GM15510 (cell line): ENCODE measurements at regions not wholly inside any gene's neighbourhood (a gene's known extent, or its start where the extent isn't known, plus 50 kb on each side); places are given as distances from the start of the nearest gene placed in this dataset.

Experiments used
- POLR2A ChIP-seq: IDR thresholded peaks from 3 replicates; pipeline ENCODE4 v1.6.1; 2011; ENCODE audit warnings: borderline replicate concordance; ENCODE audit not compliant: insufficient read length; ENCODE audit errors: extremely low read depth

GRCh38 chr7:155212301-155213015, 85.2 kb upstream of the INSIG1 start:
- TF ChIP-seq POLR2A: no peak

- TF ChIP-seq POLR2A: no peak
Measured at GRCh38 chr7:155213385-155213784, 84.3 kb upstream of the INSIG1 start.

GRCh38 chr7:155213955-155214740, 83.5 kb upstream of the INSIG1 start:
- TF ChIP-seq POLR2A: no peak

GRCh38 chr7:155215576-155216325, 81.9 kb upstream of the INSIG1 start:
- TF ChIP-seq POLR2A: no peak

GRCh38 chr7:155216475-155217272, 81.0 kb upstream of the INSIG1 start:
- no peak for TF ChIP-seq POLR2A

GRCh38 chr7:155217634-155218033, 80.0 kb upstream of the INSIG1 start:
- no peak for TF ChIP-seq POLR2A

GRCh38 chr7:155218276-155219153, 79.2 kb upstream of the INSIG1 start:
- no peak for TF ChIP-seq POLR2A

- TF ChIP-seq POLR2A: no peak
Measured at GRCh38 chr7:155219154-155219531, 78.5 kb upstream of the INSIG1 start.

- no peak for TF ChIP-seq POLR2A
Measured at GRCh38 chr7:155219947-155220769, 77.5 kb upstream of the INSIG1 start.

- TF ChIP-seq POLR2A: no peak
Measured at GRCh38 chr7:155220903-155221302, 76.8 kb upstream of the INSIG1 start.

GRCh38 chr7:155221547-155221946, 76.1 kb upstream of the INSIG1 start:
- no peak for TF ChIP-seq POLR2A

GRCh38 chr7:155222061-155222460, 75.6 kb upstream of the INSIG1 start:
- no peak for TF ChIP-seq POLR2A

- TF ChIP-seq POLR2A: no peak
Measured at GRCh38 chr7:155222573-155222972, 75.1 kb upstream of the INSIG1 start.
